Central memory CD8-positive, alpha-beta T cell (primary cell): ENCODE measurements at regions not wholly inside any gene's neighbourhood (a gene's known extent, or its start where the extent isn't known, plus 50 kb on each side); places are given as distances from the start of the nearest gene placed in this dataset.
"Not testable (repeated sequence)": the region's sequence is repeated elsewhere in the genome, so short reads cannot be mapped to it uniquely, and the experiment has no call there.

Source experiments
- ATAC-seq: fragments of 150-1000 bp; cut with Tn5 transposase; replicated peaks from 2 replicates; pipeline ENCODE4 v1.10.0; 2022; ENCODE audit warnings: mild to moderate bottlenecking, moderate FRiP score, moderate number of reproducible peaks; ENCODE audit not compliant: poor library complexity, severe bottlenecking; ENCODE audit errors: extremely low read depth
- DNase-seq, 2 donors: peaks; one replicate each; pipeline ENCODE4 v3.0.0; 2021; ENCODE audit warnings: low spot score in 2 of 2
- H3K27ac Mint-ChIP-seq: one replicate; pipeline ENCODE4 v1.8.0; 2022; ENCODE audit warnings: low read depth, mild to moderate bottlenecking, moderate library complexity, mixed read lengths
- H3K27me3 Mint-ChIP-seq: one replicate; pipeline ENCODE4 v1.8.0; 2022; ENCODE audit warnings: mixed read lengths
- H3K36me3 Mint-ChIP-seq: one replicate; pipeline ENCODE4 v1.8.0; 2022; ENCODE audit warnings: mild to moderate bottlenecking, moderate library complexity, mixed read lengths; ENCODE audit not compliant: insufficient read depth
- H3K4me1 Mint-ChIP-seq: one replicate; pipeline ENCODE4 v1.8.0; 2022; ENCODE audit warnings: mixed read lengths
- H3K4me3 Mint-ChIP-seq: one replicate; pipeline ENCODE4 v1.8.0; 2022; ENCODE audit warnings: mild to moderate bottlenecking, moderate library complexity, mixed read lengths
- H3K9me3 Mint-ChIP-seq: one replicate; pipeline ENCODE4 v1.8.0; 2022; ENCODE audit warnings: mixed read lengths

DNA sequence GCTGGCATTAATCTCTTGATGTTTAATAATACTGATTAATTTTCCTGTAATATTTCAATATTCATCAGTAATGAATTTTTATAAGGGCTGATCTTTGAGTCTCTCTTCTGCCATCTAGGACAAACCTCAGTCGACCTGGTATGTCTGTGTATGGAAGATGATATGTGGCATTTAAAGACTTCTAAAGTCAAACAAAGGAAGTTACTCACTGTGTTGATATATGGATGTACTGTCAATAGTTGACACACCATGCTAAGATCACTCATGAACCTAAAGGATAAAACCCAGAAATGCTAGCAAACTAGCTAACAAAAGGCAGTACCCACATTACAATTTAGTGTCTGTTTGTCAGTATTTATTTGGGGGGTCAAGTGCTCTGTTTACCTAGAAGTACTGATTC lies 380.7 kb upstream of the GOT2 start:
- Mint-ChIP-seq H3K4me1 (no peaks in the 10 kb centered on the region), H3K4me3 (no peak overlapping the region), H3K27me3 (no peaks in the 10 kb centered on the region), H3K9me3 (peaks cover 22% of the 10 kb centered on the region), H3K27ac (no peak overlapping the region), H3K36me3 (no peaks in the 10 kb centered on the region)
- no peak for ATAC-seq
- DNase-seq: no peak

DNA sequence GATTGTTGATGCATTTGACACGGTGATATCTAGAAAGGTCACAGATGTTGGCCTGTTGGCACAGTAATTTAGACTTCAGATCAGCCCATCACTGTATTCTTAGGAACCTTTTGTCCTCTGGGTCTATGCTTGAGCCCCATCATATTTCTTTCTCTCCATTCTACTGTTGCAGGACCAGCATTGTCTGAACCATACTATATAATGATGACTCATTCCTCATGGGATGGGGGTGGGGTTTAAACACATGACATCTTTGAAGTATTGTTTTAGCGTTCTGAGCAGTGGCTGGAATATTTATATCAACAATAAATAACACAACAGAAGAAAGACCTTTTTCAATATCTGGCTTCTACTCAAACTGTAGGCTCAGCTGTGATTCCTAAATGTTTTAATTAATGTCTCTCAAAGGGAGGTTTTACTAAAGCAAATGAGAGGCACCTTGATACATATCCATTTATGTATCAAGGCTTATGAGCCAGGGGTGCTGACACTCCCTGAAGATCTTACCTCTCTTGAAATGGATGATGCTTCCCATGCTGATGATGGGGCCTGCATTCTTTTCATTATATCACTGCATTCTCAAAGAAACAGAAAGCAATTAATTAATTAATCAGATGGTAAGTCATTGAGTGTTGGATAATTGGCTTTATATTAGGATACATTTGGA lies 379.0 kb upstream of the GOT2 start:
- no peak for DNase-seq
- H3K4me3 Mint-ChIP-seq: no peak overlapping the region
- H3K27me3 Mint-ChIP-seq: no peaks in the 10 kb centered on the region
- H3K36me3 Mint-ChIP-seq: no peaks in the 10 kb centered on the region
- no peak for ATAC-seq
- no peaks in the 10 kb centered on the region for H3K4me1 Mint-ChIP-seq
- H3K27ac Mint-ChIP-seq: no peak overlapping the region
- peaks cover 18% of the 10 kb centered on the region for H3K9me3 Mint-ChIP-seq

DNA sequence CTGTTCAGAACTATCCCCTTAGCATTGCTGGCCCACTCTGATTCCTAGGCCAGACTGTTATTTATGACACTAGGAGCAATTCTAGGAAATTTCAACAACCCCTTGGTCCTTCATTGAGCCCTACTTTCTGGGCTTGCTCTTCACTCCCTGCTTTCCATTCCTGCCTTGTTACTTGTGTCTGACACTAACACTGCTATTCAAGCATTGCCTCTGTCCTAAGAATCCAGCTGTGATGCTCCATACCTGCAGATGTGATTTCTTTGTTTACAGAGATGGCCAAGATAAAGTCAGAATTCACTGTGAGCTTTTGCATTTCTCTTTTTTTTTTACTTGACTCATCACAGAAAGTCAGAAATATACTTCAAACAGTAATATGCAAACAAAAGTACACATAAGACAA lies 377.2 kb upstream of the GOT2 start:
- Mint-ChIP-seq H3K27ac (no peak overlapping the region), H3K36me3 (no peaks in the 10 kb centered on the region), H3K4me3 (no peak overlapping the region), H3K27me3 (no peaks in the 10 kb centered on the region), H3K4me1 (no peaks in the 10 kb centered on the region), H3K9me3 (peaks cover 23% of the 10 kb centered on the region)
- DNase-seq: no peak
- ATAC-seq: no peak

DNA sequence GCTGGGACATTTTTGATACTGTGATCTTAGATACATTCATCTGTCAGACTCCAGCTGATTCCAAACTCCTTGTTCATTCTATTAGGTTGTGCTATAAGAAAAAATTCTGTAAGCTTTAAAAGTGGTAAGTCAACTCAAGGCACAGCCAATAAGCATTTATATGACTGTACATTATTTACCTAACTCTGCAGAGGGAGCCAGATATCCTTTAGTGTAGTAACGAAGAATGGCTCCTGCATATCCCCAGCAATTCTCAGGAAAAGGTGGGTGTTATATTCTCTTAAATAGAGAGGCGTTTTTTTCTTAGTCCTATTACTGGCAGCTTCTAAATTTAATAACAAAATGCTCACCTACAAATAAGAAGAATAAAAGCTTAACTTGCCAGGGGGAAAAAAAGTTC lies 374.3 kb upstream of the GOT2 start:
- Mint-ChIP-seq H3K9me3 (peaks cover 24% of the 10 kb centered on the region), H3K4me1 (no peaks in the 10 kb centered on the region), H3K4me3 (no peak overlapping the region), H3K36me3 (no peaks in the 10 kb centered on the region), H3K27ac (no peak overlapping the region), H3K27me3 (no peaks in the 10 kb centered on the region)
- DNase-seq: no peak
- no peak for ATAC-seq

DNA sequence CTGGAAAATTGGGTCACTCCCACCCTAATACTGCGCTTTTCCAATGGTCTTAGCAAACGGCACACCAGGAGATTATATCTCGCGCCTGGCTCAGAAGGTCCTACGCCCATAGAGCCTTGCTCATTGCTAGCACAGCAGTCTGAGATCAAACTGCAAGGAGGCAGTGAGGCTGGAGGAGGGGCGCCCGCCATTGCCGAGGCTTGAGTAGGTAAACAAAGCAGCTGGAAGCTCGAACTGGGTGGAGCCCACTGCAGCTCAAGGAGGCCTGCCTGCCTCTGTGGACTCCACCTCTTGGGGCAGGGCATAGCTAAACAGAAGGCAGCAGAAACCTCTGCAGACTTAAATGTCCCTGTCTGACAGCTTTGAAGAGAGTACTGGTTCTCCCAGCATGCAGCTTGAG lies 362.6 kb upstream of the GOT2 start:
- not testable (repeated sequence) for ATAC-seq, H3K4me3 Mint-ChIP-seq, H3K27me3 Mint-ChIP-seq, H3K27ac Mint-ChIP-seq, H3K4me1 Mint-ChIP-seq, H3K36me3 Mint-ChIP-seq, DNase-seq
- H3K9me3 Mint-ChIP-seq: peaks cover 20% of the 10 kb centered on the region

DNA sequence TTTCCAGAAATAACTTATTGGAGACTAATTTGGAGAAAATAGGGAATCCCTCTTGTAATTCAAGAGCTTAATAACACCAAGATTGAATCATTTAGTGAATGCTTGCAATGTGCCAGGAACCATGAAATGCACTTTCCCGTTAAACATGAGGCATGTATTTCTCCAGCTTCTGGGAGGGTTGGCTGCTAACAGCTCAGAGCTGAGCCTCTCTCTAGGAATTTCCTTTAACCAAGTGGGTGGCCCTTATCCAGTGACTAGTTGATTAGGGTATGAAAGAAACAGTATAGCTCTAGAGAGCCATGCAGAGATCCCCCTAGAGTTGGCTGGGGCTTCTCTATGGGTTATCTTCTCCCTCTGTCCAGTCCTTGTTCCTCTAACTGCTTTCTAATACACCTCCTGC lies 356.4 kb upstream of the GOT2 start:
- Mint-ChIP-seq H3K4me3 (no peak overlapping the region), H3K27ac (no peak overlapping the region), H3K4me1 (no peaks in the 10 kb centered on the region), H3K36me3 (no peaks in the 10 kb centered on the region), H3K27me3 (no peaks in the 10 kb centered on the region), H3K9me3 (peaks cover 33% of the 10 kb centered on the region)
- DNase-seq (no peak), ATAC-seq (no peak)

DNA sequence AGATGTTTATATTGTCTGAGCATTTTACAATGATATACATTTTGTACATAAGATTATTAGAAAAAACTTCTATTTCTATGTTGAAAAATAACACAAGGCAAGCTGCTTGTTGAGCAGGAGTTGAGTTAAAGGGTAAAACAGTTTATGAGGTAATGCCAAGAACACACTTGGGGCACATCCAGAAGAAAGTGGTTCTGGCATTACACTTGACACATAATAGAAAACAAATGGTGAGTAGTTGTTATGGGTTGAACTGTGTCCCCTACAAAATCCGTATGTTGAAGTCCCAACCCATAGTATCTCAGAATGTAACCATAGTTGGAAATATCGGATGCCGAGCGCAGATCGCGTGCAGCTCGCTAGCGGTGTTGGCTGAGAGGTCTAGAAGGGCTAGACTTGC lies 354.3 kb upstream of the GOT2 start:
- ATAC-seq: no peak
- DNase-seq: no peak
- Mint-ChIP-seq H3K4me3 (no peak overlapping the region), H3K36me3 (no peaks in the 10 kb centered on the region), H3K9me3 (peaks cover 25% of the 10 kb centered on the region), H3K27me3 (no peaks in the 10 kb centered on the region), H3K4me1 (no peaks in the 10 kb centered on the region), H3K27ac (no peak overlapping the region)

DNA sequence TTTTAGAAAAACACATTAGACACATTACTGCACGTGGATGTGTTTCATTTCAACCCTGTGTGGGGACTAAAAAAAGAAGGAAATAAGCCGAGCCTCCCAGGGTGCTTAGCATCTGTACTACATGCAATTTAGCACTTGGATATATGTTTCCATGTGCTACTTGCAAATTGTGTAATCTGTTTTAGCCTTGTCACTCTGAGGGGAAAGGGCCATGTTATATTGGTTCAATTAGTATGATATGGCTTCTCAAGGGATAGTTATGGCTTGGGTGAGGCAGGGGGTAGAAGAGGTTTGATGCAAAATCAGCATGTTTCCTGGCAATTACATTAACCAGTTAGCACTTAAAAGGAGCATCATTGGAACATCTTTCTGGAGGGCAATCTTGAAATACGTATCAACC lies 353.5 kb upstream of the GOT2 start:
- Mint-ChIP-seq H3K27me3 (no peaks in the 10 kb centered on the region), H3K9me3 (peaks cover 20% of the 10 kb centered on the region), H3K4me3 (no peak overlapping the region), H3K4me1 (no peaks in the 10 kb centered on the region), H3K27ac (no peak overlapping the region), H3K36me3 (no peaks in the 10 kb centered on the region)
- no peak for ATAC-seq
- no peak for DNase-seq

DNA sequence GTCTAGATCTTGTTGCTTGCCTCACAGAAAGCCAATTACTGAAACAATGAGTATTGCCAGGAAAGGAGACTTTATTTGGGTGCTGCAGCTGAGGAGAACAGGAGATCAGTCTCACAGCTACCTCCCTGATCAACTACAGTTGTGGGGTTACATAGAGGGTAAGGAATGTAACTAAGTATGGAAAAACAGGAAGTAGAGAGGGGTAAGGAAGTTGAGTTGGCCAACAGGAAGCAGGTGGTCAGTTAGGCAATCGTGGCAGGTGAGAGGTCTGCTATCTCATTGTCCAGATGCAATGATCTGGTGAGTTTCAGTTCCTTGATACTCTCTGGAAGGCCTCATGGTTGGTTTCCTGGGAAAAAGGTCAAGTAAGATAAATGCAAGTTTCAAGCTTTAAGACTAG lies 333.1 kb upstream of the GOT2 start:
- Mint-ChIP-seq H3K27me3 (no peaks in the 10 kb centered on the region), H3K27ac (no peak overlapping the region), H3K4me1 (no peaks in the 10 kb centered on the region), H3K4me3 (no peak overlapping the region), H3K36me3 (no peaks in the 10 kb centered on the region), H3K9me3 (peaks cover 17% of the 10 kb centered on the region)
- DNase-seq (no peak), ATAC-seq (no peak)

DNA sequence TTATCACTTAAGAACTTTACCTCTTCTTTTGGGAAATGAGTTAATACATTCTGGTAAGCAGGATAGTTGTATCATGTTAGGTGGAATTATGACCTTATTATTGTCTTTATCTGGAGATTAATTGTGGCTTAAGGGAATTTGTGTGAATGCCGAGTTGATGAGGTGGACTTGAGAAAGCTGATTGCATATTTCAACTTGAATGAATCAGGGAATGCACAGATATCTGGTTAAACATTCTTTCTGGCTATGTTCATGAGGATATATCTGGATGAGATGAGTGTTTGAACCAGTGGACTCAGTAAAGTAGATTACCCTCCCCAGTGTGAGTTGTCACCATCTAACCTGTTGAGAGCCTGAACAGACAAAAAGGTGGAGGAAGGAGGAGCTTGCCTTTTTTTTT lies 326.1 kb upstream of the GOT2 start:
- Mint-ChIP-seq H3K27me3 (no peaks in the 10 kb centered on the region), H3K9me3 (peaks cover 12% of the 10 kb centered on the region), H3K27ac (no peak overlapping the region), H3K4me3 (no peak overlapping the region), H3K4me1 (no peaks in the 10 kb centered on the region), H3K36me3 (no peaks in the 10 kb centered on the region)
- DNase-seq (no peak), ATAC-seq (no peak)

DNA sequence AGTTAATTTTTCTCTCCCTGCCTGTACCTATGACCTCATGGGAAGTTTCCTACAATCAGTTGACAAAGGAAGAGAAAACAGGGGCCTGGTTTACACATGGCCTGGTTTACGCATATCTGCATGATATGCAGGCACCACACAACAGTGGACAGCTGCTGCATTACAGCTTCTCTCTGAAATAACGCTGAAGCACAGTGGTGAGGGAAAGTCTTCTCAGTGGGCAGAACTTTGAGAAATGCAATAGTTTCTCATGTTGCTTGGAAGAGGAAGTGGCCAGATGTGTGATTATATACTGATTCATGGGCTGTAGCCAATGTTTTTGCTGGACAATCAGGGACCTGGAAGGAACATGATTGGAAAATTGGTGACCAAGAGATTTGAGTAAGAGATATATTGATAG lies 324.1 kb upstream of the GOT2 start:
- H3K9me3 Mint-ChIP-seq: peaks cover 12% of the 10 kb centered on the region
- no peaks in the 10 kb centered on the region for H3K27me3 Mint-ChIP-seq
- H3K4me3 Mint-ChIP-seq: no peak overlapping the region
- H3K27ac Mint-ChIP-seq: no peak overlapping the region
- no peaks in the 10 kb centered on the region for H3K36me3 Mint-ChIP-seq
- ATAC-seq (no peak), DNase-seq (no peak)
- no peaks in the 10 kb centered on the region for H3K4me1 Mint-ChIP-seq

DNA sequence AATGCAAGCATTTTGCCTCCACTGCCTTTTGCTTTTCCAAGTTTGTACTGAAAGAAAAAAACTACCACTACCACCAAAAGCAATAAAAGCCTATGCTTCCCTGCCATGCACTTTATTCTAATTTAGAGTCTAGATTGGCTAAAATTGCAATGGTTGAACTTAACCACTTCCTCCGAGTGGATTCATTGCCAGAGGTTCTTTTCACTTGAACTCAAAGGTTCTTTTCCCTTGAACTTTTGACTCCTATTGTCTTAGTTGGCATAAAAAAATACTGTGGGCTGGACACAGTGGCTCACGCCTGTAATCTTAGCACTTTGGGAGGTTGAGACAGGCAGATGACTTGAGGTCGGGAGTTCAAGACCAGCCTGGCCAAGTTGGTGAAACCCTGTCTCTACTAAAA lies 319.8 kb upstream of the GOT2 start:
- DNase-seq (no peak), ATAC-seq (no peak)
- no peaks in the 10 kb centered on the region for H3K36me3 Mint-ChIP-seq
- H3K27me3 Mint-ChIP-seq: no peaks in the 10 kb centered on the region
- H3K4me1 Mint-ChIP-seq: no peaks in the 10 kb centered on the region
- no peak overlapping the region for H3K4me3 Mint-ChIP-seq
- H3K27ac Mint-ChIP-seq: no peak overlapping the region
- H3K9me3 Mint-ChIP-seq: peaks cover 12% of the 10 kb centered on the region

DNA sequence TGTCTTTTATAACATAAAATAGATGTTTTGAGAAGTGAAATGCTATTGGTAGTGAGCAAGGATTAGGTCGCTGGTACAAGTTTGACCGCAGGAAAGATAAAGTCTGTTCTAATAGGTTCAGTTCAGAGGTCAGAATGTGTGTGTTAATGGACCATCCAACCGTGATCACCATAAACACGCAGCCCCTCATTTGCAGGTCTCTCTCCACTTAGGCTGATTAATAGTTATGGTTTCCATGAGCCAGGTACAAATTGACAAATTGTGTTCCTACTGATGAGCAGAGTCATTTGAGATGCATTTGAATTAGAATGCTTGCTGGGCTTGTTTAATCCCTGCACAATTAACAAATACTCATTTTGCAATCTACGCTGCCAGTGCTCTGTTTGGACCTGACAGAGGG lies 318.1 kb upstream of the GOT2 start:
- Mint-ChIP-seq H3K36me3 (no peaks in the 10 kb centered on the region), H3K9me3 (peaks cover 5% of the 10 kb centered on the region), H3K27ac (no peak overlapping the region), H3K4me3 (no peak overlapping the region), H3K27me3 (no peaks in the 10 kb centered on the region), H3K4me1 (no peaks in the 10 kb centered on the region)
- DNase-seq (no peak), ATAC-seq (no peak)

DNA sequence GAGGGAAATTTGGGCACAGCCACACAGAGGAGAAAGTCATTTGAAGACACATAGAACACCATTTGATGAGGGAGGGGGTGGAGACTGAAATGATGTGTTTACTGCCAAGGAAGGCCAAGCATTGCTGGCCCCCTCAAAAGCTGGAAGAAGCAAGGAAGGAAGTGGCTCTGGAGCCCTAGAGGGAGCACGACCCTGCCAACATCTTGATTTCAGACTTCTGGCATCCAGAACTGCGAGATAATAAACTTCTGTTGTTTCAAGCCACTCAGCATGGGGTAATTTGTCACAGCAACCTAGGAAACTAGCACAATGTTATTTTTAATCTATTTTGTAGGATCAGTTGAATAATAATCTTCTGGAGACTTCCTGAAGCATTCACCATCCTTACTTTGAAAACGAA lies 314.8 kb upstream of the GOT2 start:
- H3K4me3 Mint-ChIP-seq: no peak overlapping the region

More for the DNA sequence above, 314.8 kb upstream of the GOT2 start:
- DNase-seq (no peak), ATAC-seq (no peak)
- Mint-ChIP-seq H3K27me3 (no peaks in the 10 kb centered on the region), H3K9me3 (peaks cover 5% of the 10 kb centered on the region), H3K36me3 (no peaks in the 10 kb centered on the region), H3K4me1 (no peaks in the 10 kb centered on the region), H3K27ac (no peak overlapping the region)
